ENCODE measurements at regions not wholly inside any gene's neighbourhood (a gene's known extent, or its start where the extent isn't known, plus 50 kb on each side); places are given as distances from the start of the nearest gene placed in this dataset.

- no peak overlapping the region for H3K4ac ChIP-seq (replicated peaks; ENCODE audit: insufficient read length, low read depth, low read length)
- H3K9ac ChIP-seq (replicated peaks in 1 of 4; ENCODE audit: extremely low read depth in 1 of 4, low read depth in 3 of 4, low read length in 3 of 4): no peak overlapping the region
- CTCF ChIA-PET (ENCODE audit: partially characterized antibody): interaction anchor here (0.6 to 0.9 kb wide), 2 partner anchors 47 to 381 kb away, joined by 3 read pairs; no protein-coding TSS in a partner anchor
- H4K8ac ChIP-seq (ENCODE audit: extremely low read depth, insufficient read depth, low read length): no peak overlapping the region
- no peaks in the 10 kb centered on the region for H3K79me2 ChIP-seq (ENCODE audit: control insufficient read depth in 1 of 2, insufficient read depth in 2 of 2, low read length in 2 of 2)
- no peak overlapping the region for H2AFZ ChIP-seq (ENCODE audit: low read length)
- H4K91ac ChIP-seq (replicated peaks; ENCODE audit: insufficient read length, low read length): no peak overlapping the region
- H2BK12ac ChIP-seq (ENCODE audit: low read depth, low read length): no peak overlapping the region
- POLR2A ChIA-PET (ENCODE audit: partially characterized antibody): interaction anchor here (0.7 to 0.9 kb wide), 2 partner anchors 204 to 210 kb away, joined by 3 to 4 read pairs; no protein-coding TSS in a partner anchor
- no peak overlapping the region for H3K56ac ChIP-seq (replicated peaks; ENCODE audit: insufficient read length, low read depth, low read length)
- no peaks in the 10 kb centered on the region for H3K9me3 ChIP-seq (ENCODE audit: insufficient read depth in 2 of 2, low read depth in 1 of 2, low read length in 1 of 2)
- no peak overlapping the region for H3K27ac ChIP-seq (ENCODE audit: low read depth, low read length)
- no peak for FAIRE-seq
- no peak overlapping the region for H2BK5ac ChIP-seq (ENCODE audit: low read depth, low read length)
- H3K23ac ChIP-seq (ENCODE audit: insufficient read length): no peak overlapping the region
- no peak overlapping the region for H2BK15ac ChIP-seq (ENCODE audit: low read length)
- H3K36me3 ChIP-seq (ENCODE audit: control insufficient read depth in 2 of 4, insufficient read depth in 4 of 4, low read length in 3 of 4): no peaks in the 10 kb centered on the region
- H2BK20ac ChIP-seq (ENCODE audit: low read length): no peak overlapping the region
- no peaks in the 10 kb centered on the region; a peak in 2 of 7 replicates for H3K4me1 ChIP-seq (replicated peaks in 1 of 4; ENCODE audit: control insufficient read depth in 3 of 4, insufficient read depth in 4 of 4, low read length in 3 of 4)
- no peak overlapping the region for H3K4me2 ChIP-seq (ENCODE audit: insufficient read depth in 1 of 2, low read depth in 2 of 2, low read length in 2 of 2)
- no peak overlapping the region for H3K4me3 ChIP-seq (ENCODE audit: extremely low read depth in 1 of 4, insufficient read depth in 2 of 4, low read depth in 3 of 4, low read length in 4 of 4)
- H4K20me1 ChIP-seq (replicated peaks in 1 of 2; ENCODE audit: control insufficient read depth in 1 of 2, insufficient read depth in 2 of 2, low read length in 2 of 2): no peaks in the 10 kb centered on the region
- H2AK5ac ChIP-seq (ENCODE audit: low read depth, low read length): no peak overlapping the region
- H3K23me2 ChIP-seq (ENCODE audit: low read depth, low read length): no peaks in the 10 kb centered on the region
- no peaks in the 10 kb centered on the region for H3K27me3 ChIP-seq (replicated peaks in 1 of 4; ENCODE audit: control insufficient read depth in 3 of 4, extremely low read depth in 1 of 4, insufficient read depth in 3 of 4, low read length in 3 of 4)
- WGBS, 2 experiments (ENCODE audit: extremely low coverage in 1 of 2, insufficient coverage in 1 of 2, insufficient read length in 1 of 2, insufficient replicate concordance in 2 of 2, low coverage in 1 of 2, low lambda C conversion rate in 2 of 2, missing lambda C conversion rate in 1 of 2): 87% methylated on average over 5 of the region's 5 CpGs; no CpG with 5 or more reads in 1 of the 2 experiments
- no peak overlapping the region for H3K18ac ChIP-seq (ENCODE audit: extremely low read depth, low read length)
- no peak overlapping the region for H2BK120ac ChIP-seq (replicated peaks; ENCODE audit: low read depth, low read length)
- H4K5ac ChIP-seq (ENCODE audit: insufficient read length, low read depth, low read length): no peak overlapping the region
- H3K14ac ChIP-seq (ENCODE audit: insufficient read length): no peak overlapping the region
- no peaks in the 10 kb centered on the region for H3K79me1 ChIP-seq (ENCODE audit: low read depth, low read length)
- DNase-seq (ENCODE audit: low read depth in 1 of 2, low spot score in 2 of 2): no peak
- no peak for TF ChIP-seq RAD21 (IDR thresholded peaks at IDR 0.05 in 1 of 2, conservative IDR thresholded peaks at IDR 0.05 in 1 of 2; ENCODE audit: low read depth in 2 of 2, low read length in 2 of 2)
- TF ChIP-seq TBP (IDR thresholded peaks at IDR 0.05; ENCODE audit: low read depth, low read length): no peak
- TF ChIP-seq RBBP5 (IDR thresholded peaks at IDR 0.05; ENCODE audit: borderline replicate concordance, low read depth, low read length): no peak
- no peak for TF ChIP-seq USF2 (IDR thresholded peaks at IDR 0.05; ENCODE audit: low read length)
- no peak for TF ChIP-seq RXRA (IDR thresholded peaks at IDR 0.05; ENCODE audit: insufficient read depth, low read depth, low read length)
- TF ChIP-seq RNF2 (IDR thresholded peaks at IDR 0.05; ENCODE audit: borderline replicate concordance, low read depth, low read length, missing control alignments, poor library complexity, severe bottlenecking): no peak
- no peak for TF ChIP-seq SAP30 (IDR thresholded peaks at IDR 0.05; ENCODE audit: insufficient read depth, insufficient replicate concordance, low read length)
- TF ChIP-seq SP2 (IDR thresholded peaks at IDR 0.05; ENCODE audit: low read length): no peak
- TF ChIP-seq KDM4A (IDR thresholded peaks at IDR 0.05; ENCODE audit: low read depth, low read length, severe bottlenecking): no peak
- TF ChIP-seq POU5F1 (IDR thresholded peaks at IDR 0.05; ENCODE audit: low read depth, low read length): no peak
- TF ChIP-seq FOSL1 (IDR thresholded peaks at IDR 0.05; ENCODE audit: insufficient read depth, low read depth, low read length): no peak
These were observed 204.6 kb upstream of the SLC38A2 start for GRCh38 chr12:46577063-46577776.
